ENCODE measurements at regions not wholly inside any gene's neighbourhood (a gene's known extent, or its start where the extent isn't known, plus 50 kb on each side); places are given as distances from the start of the nearest gene placed in this dataset.

DNA sequence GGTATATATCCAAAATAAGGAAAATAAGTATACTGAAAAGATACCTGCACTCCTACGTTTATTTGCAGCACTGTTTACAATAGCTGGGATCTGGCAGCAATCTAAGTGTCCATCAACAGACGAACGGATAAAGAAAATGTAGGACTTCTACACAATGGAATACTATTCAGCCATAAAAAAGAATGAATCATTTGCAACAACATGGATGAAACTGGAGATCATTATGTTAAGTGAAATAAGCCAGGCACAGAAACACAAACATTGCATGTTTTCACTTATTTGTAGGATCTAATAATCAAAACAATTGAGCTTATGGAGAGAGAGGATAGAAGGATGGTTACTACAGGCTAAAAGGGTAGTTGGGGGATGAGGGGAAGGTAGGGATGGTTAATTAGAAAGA lies 494.0 kb downstream of the UQCRFS1 start:
- DNase-seq (no peak), ATAC-seq (no peak)
- no peaks in the 10 kb centered on the region for H3K9me3 ChIP-seq
- TF ChIP-seq, protein P1, sequence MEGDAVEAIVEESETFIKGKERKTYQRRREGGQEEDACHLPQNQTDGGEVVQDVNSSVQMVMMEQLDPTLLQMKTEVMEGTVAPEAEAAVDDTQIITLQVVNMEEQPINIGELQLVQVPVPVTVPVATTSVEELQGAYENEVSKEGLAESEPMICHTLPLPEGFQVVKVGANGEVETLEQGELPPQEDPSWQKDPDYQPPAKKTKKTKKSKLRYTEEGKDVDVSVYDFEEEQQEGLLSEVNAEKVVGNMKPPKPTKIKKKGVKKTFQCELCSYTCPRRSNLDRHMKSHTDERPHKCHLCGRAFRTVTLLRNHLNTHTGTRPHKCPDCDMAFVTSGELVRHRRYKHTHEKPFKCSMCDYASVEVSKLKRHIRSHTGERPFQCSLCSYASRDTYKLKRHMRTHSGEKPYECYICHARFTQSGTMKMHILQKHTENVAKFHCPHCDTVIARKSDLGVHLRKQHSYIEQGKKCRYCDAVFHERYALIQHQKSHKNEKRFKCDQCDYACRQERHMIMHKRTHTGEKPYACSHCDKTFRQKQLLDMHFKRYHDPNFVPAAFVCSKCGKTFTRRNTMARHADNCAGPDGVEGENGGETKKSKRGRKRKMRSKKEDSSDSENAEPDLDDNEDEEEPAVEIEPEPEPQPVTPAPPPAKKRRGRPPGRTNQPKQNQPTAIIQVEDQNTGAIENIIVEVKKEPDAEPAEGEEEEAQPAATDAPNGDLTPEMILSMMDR (IDR thresholded peaks at IDR 0.05): no peak
- no peak overlapping the region for H3K27ac ChIP-seq
- no peaks in the 10 kb centered on the region for H3K4me1 ChIP-seq
- no peaks in the 10 kb centered on the region for H3K27me3 ChIP-seq
- no peaks in the 10 kb centered on the region for H3K36me3 ChIP-seq
- H3K4me3 ChIP-seq: no peak overlapping the region
- intact Hi-C loops (cut with DNase I): no loop called here

DNA sequence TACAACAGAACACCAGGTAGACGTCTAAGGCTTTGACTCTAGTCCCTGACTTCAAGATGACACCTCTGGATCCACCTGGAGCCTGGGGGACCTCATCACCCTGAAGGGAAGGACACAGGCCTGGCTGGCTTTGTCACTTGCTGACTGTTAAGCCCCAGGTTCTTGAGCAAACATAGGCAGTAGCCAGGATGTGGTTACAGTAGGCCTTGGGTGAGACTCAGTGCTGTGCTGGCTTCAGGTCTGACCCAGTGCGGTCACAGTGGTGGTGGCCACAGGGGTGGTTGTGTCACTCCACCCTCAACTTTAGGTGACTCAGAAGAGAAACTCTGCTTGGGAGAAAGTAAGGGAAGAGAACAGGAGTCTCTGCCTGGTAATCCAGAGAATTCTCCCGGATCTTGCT lies 497.8 kb downstream of the UQCRFS1 start:
- intact Hi-C loops (cut with DNase I): no loop called here
- Histone ChIP-seq H3K27ac (no peak overlapping the region), H3K36me3 (no peaks in the 10 kb centered on the region), H3K4me1 (no peaks in the 10 kb centered on the region), H3K27me3 (no peaks in the 10 kb centered on the region), H3K4me3 (no peak overlapping the region), H3K9me3 (no peaks in the 10 kb centered on the region)
- TF ChIP-seq, protein P1 (IDR thresholded peaks at IDR 0.05): no peak
- ATAC-seq (no peak), DNase-seq (no peak)

DNA sequence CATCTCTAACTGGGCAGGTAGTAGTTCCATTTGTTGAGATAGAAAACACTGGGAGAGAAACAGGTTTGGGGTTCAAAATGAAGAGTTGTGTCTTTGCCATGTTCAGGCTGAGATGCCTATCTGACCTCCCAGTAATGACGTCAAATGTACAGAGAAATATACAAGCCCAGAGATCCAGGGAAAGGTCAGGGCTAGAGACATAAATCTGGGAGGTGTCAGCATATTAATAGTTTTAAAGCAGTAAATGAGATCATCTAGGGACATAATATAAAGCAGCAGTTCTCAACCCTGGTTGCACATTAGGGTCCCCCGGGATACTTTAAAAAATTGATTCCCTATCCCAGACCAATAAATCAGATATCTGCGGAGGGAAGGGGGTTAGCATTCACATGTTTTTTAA lies 501.5 kb downstream of the UQCRFS1 start:
- Histone ChIP-seq H3K9me3 (no peaks in the 10 kb centered on the region), H3K4me3 (no peak overlapping the region), H3K4me1 (no peaks in the 10 kb centered on the region), H3K27ac (no peak overlapping the region), H3K27me3 (no peaks in the 10 kb centered on the region), H3K36me3 (no peaks in the 10 kb centered on the region)
- intact Hi-C loops (cut with DNase I): no loop called here
- ATAC-seq: no peak
- no peak for DNase-seq
- TF ChIP-seq, protein P1 (IDR thresholded peaks at IDR 0.05): no peak

DNA sequence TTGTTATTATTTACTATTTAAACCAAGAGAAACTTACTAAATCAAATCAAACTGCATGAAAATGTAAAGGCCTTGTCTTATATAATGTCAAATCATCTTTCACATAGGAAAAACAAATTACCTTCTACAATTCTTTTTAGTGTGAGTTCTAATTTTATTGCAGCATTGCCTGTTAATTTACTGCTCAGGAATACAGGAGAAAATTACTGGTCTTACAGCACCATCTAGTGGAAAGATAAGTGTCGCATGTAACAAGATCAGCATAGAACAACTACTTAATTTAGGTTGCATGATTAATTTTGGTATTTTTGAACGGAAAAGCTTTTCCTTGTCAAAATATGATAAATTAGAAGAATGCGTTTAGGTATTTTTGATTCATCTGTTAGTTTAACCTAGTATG lies 502.7 kb downstream of the UQCRFS1 start:
- Histone ChIP-seq H3K4me3 (no peak overlapping the region), H3K4me1 (no peaks in the 10 kb centered on the region), H3K36me3 (no peaks in the 10 kb centered on the region), H3K27me3 (no peaks in the 10 kb centered on the region), H3K9me3 (no peaks in the 10 kb centered on the region), H3K27ac (no peak overlapping the region)
- TF ChIP-seq, protein P1 (IDR thresholded peaks at IDR 0.05): peak; percentile 51 to 59
- ATAC-seq (peak; percentile 64), DNase-seq (peak in 2 of 4 donors; percentile 46 to 64)
- intact Hi-C loops (cut with DNase I): no loop called here

DNA sequence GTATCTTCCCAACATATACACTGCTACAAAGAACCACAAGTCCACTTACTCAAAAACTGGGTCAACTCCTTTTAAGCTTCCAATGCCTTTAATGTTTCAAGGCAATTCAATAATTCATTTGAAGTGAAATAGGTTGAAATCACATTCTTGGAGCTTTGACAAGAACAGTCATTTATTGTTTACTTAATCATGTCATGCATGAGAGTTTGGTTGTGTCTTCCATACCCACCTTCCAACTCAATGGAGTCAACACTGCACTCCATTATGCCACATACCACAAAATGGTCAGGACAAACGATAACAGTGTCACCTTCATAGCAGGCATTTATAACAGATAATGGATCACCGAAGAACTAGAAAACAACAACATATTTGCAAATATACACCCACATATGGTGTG lies 506.3 kb downstream of the UQCRFS1 start:
- H3K4me3 ChIP-seq: no peak overlapping the region
- TF ChIP-seq, protein P1 (IDR thresholded peaks at IDR 0.05): no peak
- DNase-seq (no peak), ATAC-seq (no peak)
- no peaks in the 10 kb centered on the region for H3K4me1 ChIP-seq
- H3K27me3 ChIP-seq: no peaks in the 10 kb centered on the region
- intact Hi-C loops (cut with DNase I): no loop called here
- H3K27ac ChIP-seq: no peak overlapping the region
- H3K9me3 ChIP-seq: no peaks in the 10 kb centered on the region
- no peaks in the 10 kb centered on the region for H3K36me3 ChIP-seq

Data from left lung (tissue), 4 donors.